ENCODE measurements at regions not wholly inside any gene's neighbourhood (a gene's known extent, or its start where the extent isn't known, plus 50 kb on each side); places are given as distances from the start of the nearest gene placed in this dataset.
"Not testable (repeated sequence)": the region's sequence is repeated elsewhere in the genome, so short reads cannot be mapped to it uniquely, and the experiment has no call there.

GRCh38 chr4:170248029-170248428 lies 158.3 kb upstream of the AADAT start:
- FAIRE-seq = no peak

- no peak for FAIRE-seq
These were observed 157.8 kb upstream of the AADAT start for GRCh38 chr4:170247596-170247995.

DNA sequence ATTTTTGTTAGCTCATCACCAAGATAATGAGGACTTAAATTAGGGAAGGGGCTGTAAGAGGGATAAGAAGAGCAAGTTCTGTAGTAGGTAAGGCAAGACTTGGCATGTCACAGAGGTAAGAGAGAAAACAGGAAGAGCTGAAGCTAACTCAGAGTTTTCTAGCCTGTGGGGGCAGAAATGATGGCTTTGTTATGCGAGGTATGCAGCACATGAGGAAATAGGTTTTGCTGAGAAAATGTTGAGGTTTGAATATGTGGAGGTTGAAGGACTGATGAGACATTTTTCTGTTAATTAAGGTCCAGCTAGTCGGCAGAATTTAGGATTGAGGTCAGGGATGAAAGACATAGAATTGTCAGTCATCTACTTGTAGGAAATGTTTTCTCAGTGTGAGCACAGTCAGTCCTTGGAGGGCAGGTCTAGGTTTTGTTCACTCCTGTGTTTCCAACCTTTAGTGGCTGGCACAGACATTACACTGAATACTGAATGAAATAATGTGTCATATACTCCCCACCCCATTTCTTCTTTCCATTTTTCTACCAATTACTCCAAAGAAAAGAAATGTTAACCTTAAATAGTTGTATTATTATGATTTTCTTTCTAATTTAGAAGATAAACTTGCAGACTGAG lies 154.0 kb upstream of the AADAT start:
- no peak for FAIRE-seq

- no peak for FAIRE-seq
These were observed 152.7 kb upstream of the AADAT start for GRCh38 chr4:170242471-170242870.

DNA sequence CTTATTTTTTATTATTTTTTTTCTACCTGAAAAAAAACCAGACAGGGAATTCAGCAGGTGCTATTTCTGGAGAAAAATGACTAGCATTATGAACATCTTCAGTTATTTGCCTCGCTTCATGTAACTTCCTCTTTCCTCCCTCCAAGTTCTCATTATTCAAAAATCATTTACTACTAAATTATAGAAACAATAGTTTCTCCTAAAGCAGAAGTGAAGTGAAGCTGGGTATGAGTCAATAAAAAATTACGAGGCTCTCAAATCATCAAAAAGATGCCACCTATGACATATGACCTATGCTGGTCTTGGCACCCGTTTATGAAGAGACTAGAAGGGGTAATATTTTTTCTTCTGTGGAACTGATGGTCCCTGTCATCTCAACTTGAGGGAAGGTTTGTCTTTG lies 145.0 kb upstream of the AADAT start:
- no peak for FAIRE-seq

- no peak for FAIRE-seq
These were observed 141.6 kb upstream of the AADAT start for GRCh38 chr4:170231377-170231776.

DNA sequence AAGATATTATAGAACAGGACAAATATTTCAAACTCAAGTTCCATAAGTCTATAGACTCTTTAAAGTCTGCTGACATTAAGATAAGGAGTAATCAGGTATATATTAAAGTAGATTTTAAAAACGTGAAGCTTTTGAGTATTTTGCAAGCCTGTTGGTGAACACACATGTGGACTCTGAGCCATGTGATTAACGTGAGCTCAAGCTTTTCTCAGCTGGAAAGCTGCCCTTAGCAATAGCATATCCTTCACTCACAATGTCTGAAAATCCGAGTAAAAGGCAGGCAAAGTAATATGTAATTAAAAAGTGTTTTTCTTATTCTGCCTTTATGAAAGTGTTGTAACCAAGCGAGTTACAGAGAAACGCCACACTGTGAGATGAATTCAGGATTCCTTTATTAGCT lies 140.5 kb upstream of the AADAT start:
- no peak for FAIRE-seq

- FAIRE-seq = no peak
These were observed 139.2 kb upstream of the AADAT start for GRCh38 chr4:170229006-170229405.

- FAIRE-seq = no peak
These were observed 138.2 kb upstream of the AADAT start for GRCh38 chr4:170227928-170228327.

GRCh38 chr4:170226288-170226687 lies 136.5 kb upstream of the AADAT start:
- no peak for FAIRE-seq

GRCh38 chr4:170214731-170215130 lies 125.0 kb upstream of the AADAT start:
- no peak for FAIRE-seq

- FAIRE-seq = no peak
These were observed 124.3 kb upstream of the AADAT start for GRCh38 chr4:170214101-170214500.

DNA sequence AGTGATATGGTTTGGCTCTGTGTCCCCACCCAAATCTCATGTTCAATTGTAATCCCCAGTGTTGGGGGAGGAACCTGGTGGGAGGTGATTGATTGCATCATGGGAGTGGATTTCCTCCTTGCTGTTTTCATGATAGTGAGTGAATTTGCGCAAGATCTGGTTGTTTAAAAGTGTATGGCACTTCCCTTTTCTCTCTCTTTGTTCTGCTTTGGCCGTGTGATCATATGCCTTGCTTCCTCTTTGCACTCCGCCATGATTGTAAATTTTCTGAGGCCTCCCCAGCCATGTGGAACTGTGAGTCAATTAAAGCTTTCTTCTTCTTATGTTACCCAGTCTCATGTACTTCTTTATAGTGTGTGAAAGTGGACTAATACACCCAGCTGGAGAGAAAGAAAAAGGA lies 113.0 kb upstream of the AADAT start:
- FAIRE-seq = no peak

GRCh38 chr4:170198747-170199146 lies 109.0 kb upstream of the AADAT start:
- FAIRE-seq = no peak

DNA sequence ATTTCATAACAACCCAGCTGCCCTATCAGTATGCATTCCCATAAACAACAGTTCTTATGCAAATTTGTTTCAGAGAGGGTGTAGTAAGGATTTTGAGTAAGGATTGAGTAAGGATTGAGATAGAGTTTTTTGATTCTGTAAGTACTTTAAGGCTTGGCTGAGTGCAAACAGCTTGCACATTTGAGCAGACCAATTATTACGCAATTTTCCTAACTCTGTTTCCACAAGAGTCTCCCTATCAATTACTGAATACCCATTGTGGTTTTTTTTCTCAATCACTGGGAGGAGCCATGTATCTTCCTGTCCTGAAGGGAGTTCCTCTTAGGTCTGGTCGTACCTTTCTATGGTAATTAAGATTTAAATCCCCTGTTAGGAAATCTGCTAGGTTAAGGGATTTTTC lies 105.0 kb upstream of the AADAT start:
- not testable (repeated sequence) for FAIRE-seq

- FAIRE-seq = no peak
These were observed 103.7 kb upstream of the AADAT start for GRCh38 chr4:170193496-170193895.

- no peak for FAIRE-seq
These were observed 100.5 kb upstream of the AADAT start for GRCh38 chr4:170190265-170190664.

- no peak for FAIRE-seq
These were observed 81.1 kb upstream of the AADAT start for GRCh38 chr4:170170861-170171260.

DNA sequence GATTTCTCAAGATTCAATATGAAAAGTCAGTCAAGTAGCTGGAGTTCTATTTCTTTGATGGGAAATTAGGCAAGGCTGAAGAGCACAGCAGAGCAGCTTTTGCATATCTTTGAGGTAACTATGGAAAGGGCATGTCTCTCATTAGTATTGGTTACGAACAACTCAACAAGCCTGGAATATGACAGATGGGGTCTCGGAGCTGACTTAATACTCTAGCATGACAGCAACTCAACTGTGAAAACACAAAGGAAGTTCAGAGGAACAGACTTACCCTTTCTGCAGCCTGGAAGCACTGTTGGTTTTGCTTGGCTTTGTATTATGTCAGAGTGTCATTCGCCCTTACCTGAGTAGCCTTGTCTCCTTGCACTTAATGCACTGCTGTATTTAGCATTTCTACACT lies 79.9 kb upstream of the AADAT start:
- FAIRE-seq = no peak

DNA sequence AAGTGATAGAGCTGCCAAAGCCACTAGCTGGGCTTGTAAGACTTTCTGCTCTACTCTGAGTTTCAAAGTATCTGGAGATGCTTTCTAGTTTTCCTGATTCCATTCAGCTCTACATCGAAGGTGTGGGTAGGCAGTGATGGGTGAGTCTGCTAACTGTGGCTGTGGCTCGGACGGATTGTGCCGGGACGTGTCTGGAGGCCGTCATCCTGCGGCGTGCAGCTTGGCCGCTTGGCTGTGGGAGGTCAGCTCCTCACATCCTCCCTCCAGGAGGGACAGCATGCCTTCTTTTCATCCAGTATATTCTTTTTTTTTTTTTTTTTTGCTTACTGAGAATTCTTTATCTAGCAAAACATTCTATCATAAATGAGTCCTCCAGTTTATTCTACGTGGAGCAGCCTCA lies 77.9 kb upstream of the AADAT start:
- FAIRE-seq = no peak

DNA sequence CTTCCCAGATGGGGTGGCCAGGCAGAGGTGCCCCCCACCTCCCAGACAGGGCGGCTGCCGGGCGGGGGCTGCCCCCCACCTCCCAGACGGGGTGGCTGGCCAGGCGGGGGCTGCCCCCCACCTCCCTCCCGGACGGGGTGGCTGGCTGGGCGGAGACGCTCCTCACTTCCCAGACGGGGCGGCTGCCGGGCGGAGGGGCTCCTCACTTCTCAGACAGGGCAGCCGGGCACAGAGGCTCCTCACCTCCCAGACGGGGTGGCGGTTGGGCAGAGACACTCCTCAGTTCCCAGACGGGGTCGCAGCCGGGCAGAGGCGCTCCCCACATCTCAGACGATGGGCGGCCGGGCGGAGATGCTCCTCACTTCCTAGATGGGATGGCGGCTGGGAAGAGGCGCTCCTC lies 76.4 kb upstream of the AADAT start:
- FAIRE-seq = not testable (repeated sequence)

- FAIRE-seq = no peak
These were observed 72.7 kb upstream of the AADAT start for GRCh38 chr4:170162416-170162815.

DNA sequence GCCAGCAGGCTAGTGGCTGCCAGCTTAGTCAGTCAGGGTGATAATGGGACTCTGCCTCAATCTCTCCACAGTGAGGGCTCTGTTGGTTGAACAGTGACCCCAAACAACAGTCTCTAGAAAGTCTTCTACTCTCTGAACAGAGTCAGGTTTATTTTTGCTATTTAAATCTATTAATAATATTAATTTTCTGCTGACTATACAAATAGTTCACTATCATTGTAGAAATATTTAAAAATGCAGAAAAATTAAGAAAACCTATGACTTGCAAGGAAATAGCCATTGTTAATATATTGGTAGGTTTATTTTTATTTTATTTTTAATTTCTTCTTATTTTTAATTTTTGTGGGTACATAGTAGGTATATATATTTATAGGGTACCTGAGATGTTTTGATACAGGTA lies 67.9 kb upstream of the AADAT start:
- no peak for FAIRE-seq

GRCh38 chr4:170145120-170145519 lies 55.4 kb upstream of the AADAT start:
- FAIRE-seq = no peak

DNA sequence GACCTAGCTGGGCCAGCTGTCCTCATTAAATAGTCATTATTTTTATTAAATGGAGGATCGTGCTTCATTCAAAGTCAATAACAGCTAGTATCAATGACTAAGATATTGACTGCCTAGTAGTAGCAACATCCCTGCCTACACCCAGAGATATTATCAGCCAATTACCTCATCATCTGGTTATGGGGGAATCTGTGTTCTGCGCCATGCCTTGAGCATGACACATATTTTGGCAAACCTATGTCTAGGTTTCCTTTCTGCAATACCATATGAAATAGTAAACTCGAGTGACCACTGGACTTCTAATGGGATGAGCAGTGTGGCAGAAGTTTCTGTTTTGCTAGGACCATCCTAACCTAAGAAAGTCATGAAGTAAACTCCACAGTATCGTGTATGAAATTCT lies 50.0 kb upstream of the AADAT start:
- FAIRE-seq = no peak

All from colon (tissue), 2 donors.